ENCODE measurements at regions not wholly inside any gene's neighbourhood (a gene's known extent, or its start where the extent isn't known, plus 50 kb on each side); places are given as distances from the start of the nearest gene placed in this dataset.
A peak's percentile ranks its signal among the peaks of the same experiment; 100 is the strongest.

DNA sequence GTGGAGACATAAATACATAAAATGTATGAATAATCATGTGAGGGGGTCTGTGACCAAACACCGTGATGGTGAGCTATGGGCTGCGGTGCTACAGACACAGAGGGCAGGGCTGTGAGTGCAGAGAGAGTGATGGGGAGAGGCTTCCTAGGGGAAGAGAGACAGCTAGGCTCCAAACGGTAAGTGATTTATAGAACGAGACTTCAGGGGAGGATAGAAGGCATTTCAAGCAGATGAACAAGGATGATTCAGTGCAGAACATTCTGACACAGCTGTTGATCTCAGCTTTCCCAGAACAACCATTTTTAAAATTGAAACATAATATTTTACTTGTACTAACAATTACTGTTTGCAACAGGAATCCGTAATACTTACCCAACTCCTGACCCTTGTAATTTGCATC is 100.7 kb downstream of the GAS1 start:
- no peak overlapping the region for H3K4me3 Mint-ChIP-seq
- no peak for ATAC-seq
- no peaks in the 10 kb centered on the region for H3K4me1 Mint-ChIP-seq (ENCODE audit: low read depth in 2 of 2)
- peaks cover under 1% of the 10 kb centered on the region for H3K9me3 Mint-ChIP-seq
- peaks cover under 1% of the 10 kb centered on the region for H3K36me3 Mint-ChIP-seq
- H3K27ac Mint-ChIP-seq: no peak overlapping the region
- no peak for DNase-seq (ENCODE audit: low spot score)
- peaks cover 15 to 42% of the 10 kb centered on the region in 2 donors for H3K27me3 Mint-ChIP-seq

DNA sequence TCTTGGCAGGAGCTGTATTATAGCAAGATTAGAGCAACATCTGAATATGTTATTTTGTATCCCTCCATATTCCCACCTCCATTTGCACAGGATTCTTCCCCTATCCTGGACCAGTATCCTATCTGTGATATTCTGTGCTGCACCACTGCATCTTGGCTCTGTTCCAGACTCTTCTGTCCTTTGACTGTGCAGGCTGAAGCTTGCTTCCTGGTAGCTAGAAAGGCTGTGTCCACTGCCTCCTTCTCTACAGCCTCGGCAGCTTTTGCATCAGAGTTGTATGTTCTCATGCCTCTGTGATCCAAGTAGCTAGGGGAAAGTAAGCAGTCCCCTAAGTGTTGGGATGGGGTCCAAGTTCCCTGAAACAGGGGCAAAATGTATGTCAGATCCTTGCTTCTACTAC is 104.1 kb downstream of the GAS1 start:
- no peak overlapping the region for H3K4me3 Mint-ChIP-seq
- no peaks in the 10 kb centered on the region for H3K36me3 Mint-ChIP-seq
- no peaks in the 10 kb centered on the region for H3K9me3 Mint-ChIP-seq
- peaks cover 11 to 44% of the 10 kb centered on the region in 2 donors for H3K27me3 Mint-ChIP-seq
- no peaks in the 10 kb centered on the region for H3K4me1 Mint-ChIP-seq (ENCODE audit: low read depth in 2 of 2)
- no peak for ATAC-seq
- DNase-seq (ENCODE audit: low spot score): no peak
- no peak overlapping the region for H3K27ac Mint-ChIP-seq

DNA sequence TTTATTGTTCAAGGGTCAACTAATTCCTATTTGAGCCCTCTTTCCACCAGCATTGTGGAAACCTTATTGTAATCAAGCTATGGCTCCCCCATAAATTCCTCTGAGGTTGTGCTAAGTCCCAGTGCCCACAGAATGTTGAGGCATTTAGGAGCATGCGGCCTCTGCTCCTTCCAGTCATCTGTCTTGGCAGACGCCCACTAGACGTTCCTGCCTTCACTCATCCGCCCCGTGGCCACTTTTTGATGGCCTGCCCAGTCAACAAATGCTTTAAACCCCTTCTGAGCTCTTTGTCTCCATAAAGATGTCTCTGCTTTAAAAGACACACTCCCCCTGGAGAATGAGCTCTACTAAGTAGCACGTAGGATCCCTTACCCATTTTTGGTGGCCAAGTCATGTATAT is 104.7 kb downstream of the GAS1 start:
- no peaks in the 10 kb centered on the region for H3K36me3 Mint-ChIP-seq
- ATAC-seq: no peak

GRCh38 chr9:86839522-86839921 is 107.8 kb downstream of the GAS1 start:
- DNase-seq (ENCODE audit: low spot score) (no peak), ATAC-seq (no peak)
- peaks cover 20 to 38% of the 10 kb centered on the region in 2 donors for H3K27me3 Mint-ChIP-seq
- no peaks in the 10 kb centered on the region for H3K9me3 Mint-ChIP-seq
- no peaks in the 10 kb centered on the region for H3K36me3 Mint-ChIP-seq
- no peaks in the 10 kb centered on the region for H3K4me1 Mint-ChIP-seq (ENCODE audit: low read depth in 2 of 2)
- H3K27ac Mint-ChIP-seq: no peak overlapping the region
- no peak overlapping the region for H3K4me3 Mint-ChIP-seq

More for the DNA sequence above, 104.7 kb downstream of the GAS1 start:
- Mint-ChIP-seq H3K27me3 (peaks cover 11 to 44% of the 10 kb centered on the region in 2 donors), H3K27ac (no peak overlapping the region), H3K4me3 (no peak overlapping the region), H3K9me3 (no peaks in the 10 kb centered on the region), H3K4me1 (ENCODE audit: low read depth in 2 of 2) (no peaks in the 10 kb centered on the region)
- DNase-seq (ENCODE audit: low spot score): no peak

GRCh38 chr9:86838519-86839497 is 108.5 kb downstream of the GAS1 start:
- ATAC-seq (no peak), DNase-seq (ENCODE audit: low spot score) (no peak)
- Mint-ChIP-seq H3K27ac (no peak overlapping the region), H3K4me3 (no peak overlapping the region), H3K36me3 (no peaks in the 10 kb centered on the region), H3K9me3 (no peaks in the 10 kb centered on the region), H3K27me3 (peaks cover 20 to 42% of the 10 kb centered on the region in 2 donors), H3K4me1 (ENCODE audit: low read depth in 2 of 2) (no peaks in the 10 kb centered on the region)

DNA sequence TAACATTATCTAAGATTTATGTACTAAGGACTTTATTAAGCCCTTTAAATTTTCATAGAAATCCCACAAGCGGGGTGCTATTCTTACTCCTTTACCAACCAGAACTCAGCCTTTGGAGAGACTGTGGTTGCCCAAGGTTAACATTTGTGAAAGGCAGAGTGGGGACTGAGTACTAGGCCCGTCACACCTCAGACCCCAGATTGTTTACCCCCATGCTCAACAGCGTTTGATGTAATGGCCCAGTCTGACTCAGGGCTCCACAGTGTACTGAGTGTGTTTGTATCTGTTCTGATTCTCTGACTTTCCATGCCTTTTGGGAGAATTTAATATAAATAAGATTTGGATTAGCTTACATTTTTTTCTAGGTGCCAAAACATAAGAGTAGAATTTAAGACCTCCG is 110.0 kb downstream of the GAS1 start:
- H3K27me3 Mint-ChIP-seq: peaks cover 14 to 40% of the 10 kb centered on the region in 2 donors
- ATAC-seq: no peak
- H3K27ac Mint-ChIP-seq: no peak overlapping the region
- no peak for DNase-seq (ENCODE audit: low spot score)
- H3K4me1 Mint-ChIP-seq (ENCODE audit: low read depth in 2 of 2): no peaks in the 10 kb centered on the region
- no peaks in the 10 kb centered on the region for H3K36me3 Mint-ChIP-seq
- H3K4me3 Mint-ChIP-seq: no peak overlapping the region
- no peaks in the 10 kb centered on the region for H3K9me3 Mint-ChIP-seq

DNA sequence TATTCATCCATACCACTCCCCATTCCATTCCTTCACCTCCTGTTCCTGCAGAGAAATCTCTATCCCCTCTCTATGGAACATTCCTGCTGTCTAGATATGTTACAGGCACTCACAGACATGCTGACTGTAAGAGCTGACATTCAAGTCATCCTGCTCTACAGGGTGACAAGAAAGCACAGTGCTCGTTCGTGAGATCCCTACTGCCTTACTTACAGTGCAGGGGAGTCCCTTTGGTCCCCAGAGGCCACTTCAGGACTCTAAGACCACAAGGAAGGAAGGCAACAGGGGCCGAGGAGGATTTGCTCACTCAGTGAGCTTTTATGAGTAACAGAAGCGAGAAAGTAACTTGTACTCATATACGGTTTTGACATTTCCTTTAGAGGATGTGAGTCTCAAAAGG is 110.5 kb downstream of the GAS1 start:
- Mint-ChIP-seq H3K4me3 (no peak overlapping the region), H3K4me1 (ENCODE audit: low read depth in 2 of 2) (no peaks in the 10 kb centered on the region), H3K9me3 (no peaks in the 10 kb centered on the region), H3K27me3 (peaks cover 14 to 35% of the 10 kb centered on the region in 2 donors), H3K27ac (no peak overlapping the region), H3K36me3 (no peaks in the 10 kb centered on the region)
- DNase-seq (ENCODE audit: low spot score): no peak
- ATAC-seq: no peak

GRCh38 chr9:86836266-86836665 is 111.0 kb downstream of the GAS1 start:
- H3K27ac Mint-ChIP-seq: no peak overlapping the region
- peaks cover 14 to 34% of the 10 kb centered on the region in 2 donors for H3K27me3 Mint-ChIP-seq

GRCh38 chr9:86830356-86830755 is 117.0 kb downstream of the GAS1 start:
- no peaks in the 10 kb centered on the region for H3K36me3 Mint-ChIP-seq
- H3K9me3 Mint-ChIP-seq: peaks cover 3% of the 10 kb centered on the region
- peaks cover 13 to 38% of the 10 kb centered on the region in 2 donors for H3K27me3 Mint-ChIP-seq
- ATAC-seq (no peak), DNase-seq (ENCODE audit: low spot score) (no peak)
- H3K4me1 Mint-ChIP-seq (ENCODE audit: low read depth in 2 of 2): no peaks in the 10 kb centered on the region
- H3K27ac Mint-ChIP-seq: no peak overlapping the region
- H3K4me3 Mint-ChIP-seq: no peak overlapping the region

More at GRCh38 chr9:86836266-86836665, 111.0 kb downstream of the GAS1 start:
- Mint-ChIP-seq H3K9me3 (no peaks in the 10 kb centered on the region), H3K4me3 (no peak overlapping the region), H3K4me1 (ENCODE audit: low read depth in 2 of 2) (no peaks in the 10 kb centered on the region), H3K36me3 (no peaks in the 10 kb centered on the region)
- DNase-seq (ENCODE audit: low spot score) (no peak), ATAC-seq (no peak)

DNA sequence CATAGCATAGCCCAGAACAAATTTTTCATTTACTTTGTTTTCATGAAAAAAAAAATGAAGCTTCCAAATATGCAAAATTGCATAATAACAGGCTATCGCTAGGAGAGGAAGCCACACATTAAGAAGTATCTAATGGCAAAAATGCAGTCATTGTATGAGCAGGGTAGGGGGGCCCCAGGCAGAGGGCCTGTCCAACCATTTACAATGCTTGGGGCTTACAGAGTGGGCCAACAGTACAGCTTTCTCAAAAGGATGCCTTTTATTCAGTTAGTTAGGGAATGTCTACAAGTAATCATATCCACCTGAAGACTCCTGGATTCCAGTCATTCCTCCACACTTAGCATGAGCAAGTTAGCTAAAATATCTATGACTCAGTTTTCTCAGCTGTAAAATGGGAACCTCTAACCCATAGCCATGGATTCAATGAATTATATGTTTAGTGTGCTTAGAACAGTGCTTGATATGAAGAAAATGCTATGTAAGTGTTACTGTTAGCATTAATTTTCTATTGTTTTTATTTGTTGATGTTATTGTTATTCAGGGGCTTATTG is 117.7 kb downstream of the GAS1 start:
- no peak for ATAC-seq
- Mint-ChIP-seq H3K4me3 (no peak overlapping the region), H3K27me3 (peaks cover 10 to 40% of the 10 kb centered on the region in 2 donors), H3K36me3 (no peaks in the 10 kb centered on the region), H3K27ac (no peak overlapping the region), H3K9me3 (peaks cover 3% of the 10 kb centered on the region), H3K4me1 (ENCODE audit: low read depth in 2 of 2) (no peaks in the 10 kb centered on the region)
- no peak for DNase-seq (ENCODE audit: low spot score)

- H3K4me1 Mint-ChIP-seq (ENCODE audit: low read depth in 2 of 2): no peaks in the 10 kb centered on the region
- no peaks in the 10 kb centered on the region for H3K36me3 Mint-ChIP-seq
- DNase-seq (ENCODE audit: low spot score) (no peak), ATAC-seq (no peak)
- peaks cover 3% of the 10 kb centered on the region for H3K9me3 Mint-ChIP-seq
- H3K4me3 Mint-ChIP-seq: no peak overlapping the region
- H3K27me3 Mint-ChIP-seq: peaks cover 10 to 35% of the 10 kb centered on the region in 2 donors
- no peak overlapping the region for H3K27ac Mint-ChIP-seq
These were observed 118.7 kb downstream of the GAS1 start for GRCh38 chr9:86828631-86829030.

GRCh38 chr9:86827893-86828292 is 119.4 kb downstream of the GAS1 start:
- no peak for ATAC-seq
- DNase-seq (ENCODE audit: low spot score): no peak
- Mint-ChIP-seq H3K27me3 (peaks cover 13 to 30% of the 10 kb centered on the region in 2 donors), H3K9me3 (peaks cover 3% of the 10 kb centered on the region), H3K4me1 (ENCODE audit: low read depth in 2 of 2) (no peaks in the 10 kb centered on the region), H3K4me3 (no peak overlapping the region), H3K27ac (no peak overlapping the region), H3K36me3 (no peaks in the 10 kb centered on the region)

DNA sequence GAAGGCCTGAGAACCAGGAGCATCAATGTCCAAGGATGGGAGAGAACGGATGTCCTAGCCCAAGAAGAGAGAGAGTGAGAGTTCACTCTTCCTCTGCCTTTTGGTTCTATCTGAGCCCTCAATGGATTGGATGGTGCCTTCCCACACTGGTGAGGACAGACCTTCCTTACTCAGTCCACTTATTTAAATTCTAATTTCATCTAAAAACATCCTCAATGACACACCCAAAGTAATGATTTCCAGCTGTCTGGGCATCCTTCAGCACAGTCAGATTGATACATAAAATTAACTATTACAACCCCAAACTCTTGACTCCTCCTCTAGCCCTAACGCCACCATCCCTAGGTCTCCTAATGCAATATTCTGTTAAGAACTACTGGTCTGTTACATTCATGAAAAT is 122.0 kb downstream of the GAS1 start:
- H3K27me3 Mint-ChIP-seq: peaks cover 25 to 44% of the 10 kb centered on the region in 2 donors
- peak in 1 of 2 donors; percentile 36 for ATAC-seq
- H3K9me3 Mint-ChIP-seq: peaks cover 3% of the 10 kb centered on the region
- DNase-seq (ENCODE audit: low spot score): no peak
- no peak overlapping the region for H3K4me3 Mint-ChIP-seq
- H3K4me1 Mint-ChIP-seq (ENCODE audit: low read depth in 2 of 2): no peaks in the 10 kb centered on the region
- no peak overlapping the region for H3K27ac Mint-ChIP-seq
- H3K36me3 Mint-ChIP-seq: no peaks in the 10 kb centered on the region

All from natural killer cell treated with Interleukin-12 subunit alpha and Interleukin-12 subunit beta and Interleukin-15 and Interleukin-18, amount 100 ng/mL, for 72 hours (primary cell).